ENCODE measurements at regions not wholly inside any gene's neighbourhood (a gene's known extent, or its start where the extent isn't known, plus 50 kb on each side); places are given as distances from the start of the nearest gene placed in this dataset.
"Not testable (repeated sequence)": the region's sequence is repeated elsewhere in the genome, so short reads cannot be mapped to it uniquely, and the experiment has no call there.

DNA sequence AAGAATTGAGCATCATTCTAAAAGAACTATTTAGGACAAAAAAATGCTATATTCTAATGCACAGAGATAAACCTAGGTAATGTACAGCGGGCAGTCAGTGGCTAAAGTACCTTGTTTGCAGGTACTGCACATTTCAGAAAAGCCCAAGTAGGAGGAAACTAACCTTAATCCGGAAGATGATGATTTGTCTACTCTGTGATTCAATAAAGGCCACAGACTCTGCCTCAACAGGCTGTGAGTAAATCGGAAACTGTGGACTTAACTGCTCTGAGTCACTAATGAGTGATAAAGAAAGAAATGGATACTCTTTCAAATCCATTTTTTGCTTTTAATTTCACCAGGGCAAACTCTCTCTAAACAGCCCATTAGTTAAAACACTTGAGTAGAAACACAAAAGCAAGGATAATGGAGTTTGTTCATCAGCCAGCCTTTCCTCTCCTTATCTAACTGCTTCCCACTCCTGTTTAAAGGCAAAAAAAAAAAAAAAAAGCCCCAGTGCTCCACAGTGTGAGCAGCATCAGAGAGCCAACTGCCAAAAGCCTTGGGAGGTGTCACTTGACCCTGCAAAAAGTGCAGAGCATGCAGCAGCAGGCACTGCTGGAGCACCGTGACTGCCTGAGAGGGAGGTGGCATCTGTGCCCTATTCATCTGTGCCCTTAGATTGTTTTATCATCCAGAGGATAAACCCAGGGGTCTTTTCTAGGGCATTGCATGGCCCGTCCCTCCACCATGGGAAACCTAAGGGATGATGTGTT lies 187.7 kb downstream of the SATB1 start:
- DNase-seq (ENCODE audit: low read depth, low spot score): no peak

DNA sequence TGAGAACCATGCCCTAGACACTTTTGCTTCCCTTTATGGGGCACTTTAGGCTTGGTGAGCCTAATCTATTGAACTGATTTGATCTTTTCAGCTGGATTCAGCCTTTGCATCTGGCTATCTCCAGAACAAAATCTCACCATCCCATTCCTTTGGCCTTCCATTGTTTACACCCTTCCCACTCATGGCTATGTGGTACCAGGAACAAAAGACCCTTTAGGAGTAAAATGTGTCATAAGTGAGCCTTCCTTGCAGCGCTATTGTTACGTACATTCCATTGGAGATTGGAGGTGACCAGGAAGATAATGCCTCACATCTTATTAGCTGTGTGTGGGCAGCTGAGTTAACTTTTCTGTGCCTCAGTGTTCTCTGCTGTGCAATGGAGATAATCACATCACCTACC lies 188.4 kb downstream of the SATB1 start:
- no peak for DNase-seq (ENCODE audit: low read depth, low spot score)

DNA sequence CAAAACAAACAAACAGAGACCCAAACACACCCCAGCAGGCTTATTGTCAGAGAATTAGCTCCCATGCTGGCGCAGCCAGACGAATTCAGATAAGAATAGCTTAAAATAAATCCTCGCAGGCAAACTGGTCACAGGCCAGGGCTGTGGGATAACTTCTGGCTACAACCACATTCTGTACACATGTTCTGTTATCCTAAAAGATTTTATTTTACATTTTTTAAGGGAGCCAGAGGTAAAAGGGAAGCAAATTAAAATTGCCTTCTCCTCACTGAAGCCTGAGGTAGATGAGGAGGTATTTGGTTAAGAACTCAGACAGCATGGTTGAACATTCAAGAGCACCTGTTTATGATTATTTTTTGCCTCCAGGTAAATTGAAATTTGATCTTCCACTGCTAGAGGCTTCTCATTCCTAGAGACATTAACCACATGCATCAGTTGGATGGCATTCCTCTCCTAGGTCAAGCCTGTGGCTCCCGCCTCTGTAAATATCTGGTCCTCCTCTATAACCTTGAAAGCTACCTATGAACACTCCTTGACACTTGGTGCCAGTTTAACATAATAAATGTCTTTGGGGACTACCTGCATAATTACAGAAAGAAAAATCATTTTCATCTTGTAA lies 190.3 kb downstream of the SATB1 start:
- no peak for DNase-seq (ENCODE audit: low read depth, low spot score)

DNA sequence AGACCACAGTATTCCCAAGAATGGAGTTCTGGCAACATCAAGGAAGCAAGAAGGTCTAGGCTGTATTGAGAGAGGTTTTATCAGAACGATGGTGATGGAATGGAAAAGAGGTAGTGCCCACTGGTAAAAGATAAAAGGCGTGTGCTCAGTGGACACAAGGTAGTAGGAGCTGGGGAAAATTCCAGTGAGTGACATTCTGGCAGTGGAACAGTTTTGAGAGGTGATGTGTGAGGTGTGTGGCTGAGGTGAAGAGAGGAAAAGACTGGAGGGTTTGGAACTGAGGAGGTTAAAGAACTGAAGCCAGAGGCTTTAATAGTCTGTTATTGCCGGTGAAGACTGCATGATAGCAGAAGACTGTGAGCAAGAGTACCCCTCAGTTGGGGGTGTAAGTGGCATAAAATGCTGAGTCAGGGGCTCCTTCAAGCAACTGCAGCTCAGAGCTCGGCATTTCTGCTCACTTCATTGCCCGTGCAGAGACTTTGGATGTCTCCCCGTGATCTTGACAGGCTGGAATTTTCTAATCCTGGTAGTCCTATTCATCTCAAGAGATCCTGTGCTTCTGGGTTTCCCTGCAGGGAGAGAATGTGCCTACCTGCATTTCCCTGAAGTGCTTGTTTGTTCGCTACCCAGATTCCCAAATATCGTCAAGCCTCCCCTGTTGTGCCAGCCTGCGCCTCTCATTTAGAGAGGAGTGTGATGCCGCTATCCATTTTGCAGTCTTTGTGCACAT lies 191.0 kb downstream of the SATB1 start:
- DNase-seq (ENCODE audit: low read depth, low spot score): no peak

DNA sequence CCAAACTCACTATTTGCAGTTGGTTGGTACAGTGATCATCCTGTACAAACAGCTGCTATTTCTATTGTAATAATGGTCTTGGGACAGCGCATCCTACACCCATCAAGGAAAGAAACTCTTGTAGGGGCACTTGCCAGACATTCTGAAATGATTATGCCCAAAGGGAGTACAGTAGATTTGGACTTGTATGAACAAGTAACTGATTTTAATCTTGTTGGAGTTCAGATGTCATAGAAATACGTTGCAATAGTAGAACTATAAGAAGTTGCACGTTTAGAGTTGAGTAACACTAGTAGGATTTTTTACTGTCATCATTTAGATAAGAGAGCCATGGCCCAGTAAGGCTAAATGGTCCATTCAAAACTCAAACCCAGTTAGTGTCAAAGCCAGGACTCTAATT lies 192.8 kb downstream of the SATB1 start:
- no peak for DNase-seq (ENCODE audit: low read depth, low spot score)

DNA sequence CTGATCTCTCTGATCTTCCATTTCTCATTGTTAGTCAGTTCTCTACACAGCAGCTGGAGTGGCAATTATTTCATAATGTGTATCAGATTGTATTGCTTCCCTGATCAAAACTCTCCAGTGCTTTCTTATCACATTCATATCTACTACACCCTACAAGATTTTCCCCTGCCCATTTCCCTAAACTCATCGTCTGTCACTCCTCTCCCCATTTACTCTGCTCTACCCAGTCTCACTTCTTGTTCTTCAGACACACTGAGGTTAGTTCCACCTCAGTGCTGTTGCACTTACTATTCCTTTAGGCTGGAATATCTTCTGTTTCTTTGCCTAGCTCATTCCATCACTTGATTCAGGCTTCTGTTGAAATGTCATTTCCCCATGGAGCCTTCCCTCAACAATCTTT lies 197.1 kb downstream of the SATB1 start:
- no peak for DNase-seq (ENCODE audit: low read depth, low spot score)

DNA sequence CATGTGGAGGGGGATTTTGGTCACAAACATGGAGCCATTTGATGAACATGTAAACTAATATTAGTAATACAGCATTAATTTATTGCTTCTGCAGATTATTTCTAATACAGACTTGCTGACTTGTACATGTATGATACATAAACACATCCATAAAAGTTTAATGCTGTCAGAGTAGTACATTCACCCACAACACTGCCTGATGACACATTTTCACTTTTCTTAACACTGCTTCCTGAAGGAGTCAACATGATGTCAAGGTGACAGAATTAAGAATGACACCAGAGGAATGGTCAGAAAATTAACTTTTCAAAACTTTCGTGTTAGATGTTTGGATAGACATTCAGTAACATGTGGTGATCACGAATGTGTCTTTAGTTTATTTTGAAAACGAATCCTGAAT lies 199.4 kb downstream of the SATB1 start:
- DNase-seq (ENCODE audit: low read depth, low spot score): no peak

DNA sequence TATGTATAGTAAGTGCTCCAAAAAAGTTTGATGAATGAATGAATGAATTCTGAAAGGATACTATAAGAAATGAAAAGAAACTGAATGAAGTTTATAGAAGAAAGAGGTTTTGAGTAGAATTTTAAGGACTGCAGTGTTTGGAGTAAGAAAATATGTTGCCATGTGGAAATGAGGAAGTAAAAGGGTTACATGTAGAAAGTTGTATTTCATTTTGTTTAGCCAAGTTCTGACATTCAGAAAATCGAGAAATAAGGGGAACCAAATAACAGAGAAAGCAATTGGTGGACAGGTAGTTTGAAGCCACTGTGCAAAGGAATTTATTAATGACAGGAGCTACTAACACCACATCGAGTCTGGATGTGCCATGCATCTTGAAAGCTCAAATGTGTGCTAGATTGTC lies 200.7 kb downstream of the SATB1 start:
- DNase-seq (ENCODE audit: low read depth, low spot score): no peak

DNA sequence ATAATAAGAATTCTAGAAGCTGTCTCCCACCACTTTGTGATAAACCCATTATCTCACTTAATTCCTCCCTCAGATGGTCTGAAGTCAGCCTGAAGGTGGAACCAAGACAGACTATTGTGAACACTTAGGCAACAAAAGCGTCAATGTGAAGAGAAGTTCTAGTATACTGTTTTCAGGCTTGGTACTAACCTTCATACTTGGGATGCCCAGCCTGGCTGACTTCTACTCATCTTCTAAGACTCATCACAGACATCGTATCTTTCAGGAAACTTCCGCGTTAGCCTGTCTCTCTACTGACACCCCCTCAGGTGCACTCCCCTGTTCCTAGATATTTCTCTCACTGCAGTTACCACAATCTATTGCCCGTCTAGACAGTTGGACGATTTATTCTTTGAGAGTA lies 201.2 kb downstream of the SATB1 start:
- no peak for DNase-seq (ENCODE audit: low read depth, low spot score)

DNA sequence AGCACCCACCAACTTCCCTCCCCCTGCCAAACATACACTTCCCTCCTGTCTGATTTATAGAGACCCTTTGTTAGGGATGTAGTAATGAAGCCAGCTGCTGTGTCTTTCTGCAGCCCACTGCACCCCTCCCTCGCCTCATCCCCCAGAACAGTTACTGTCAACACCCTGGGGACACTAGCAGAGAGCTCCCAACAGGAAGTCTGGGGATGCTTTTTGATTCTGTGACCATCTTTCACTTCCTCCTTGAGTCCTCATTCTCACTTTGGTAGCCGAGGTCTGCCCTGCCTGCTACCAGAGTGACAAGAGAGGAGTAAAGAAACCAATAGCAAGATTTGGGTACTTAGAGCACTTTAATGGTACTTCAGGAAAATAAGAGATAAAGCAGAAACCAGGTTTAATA lies 201.6 kb downstream of the SATB1 start:
- no peak for DNase-seq (ENCODE audit: low read depth, low spot score)

DNA sequence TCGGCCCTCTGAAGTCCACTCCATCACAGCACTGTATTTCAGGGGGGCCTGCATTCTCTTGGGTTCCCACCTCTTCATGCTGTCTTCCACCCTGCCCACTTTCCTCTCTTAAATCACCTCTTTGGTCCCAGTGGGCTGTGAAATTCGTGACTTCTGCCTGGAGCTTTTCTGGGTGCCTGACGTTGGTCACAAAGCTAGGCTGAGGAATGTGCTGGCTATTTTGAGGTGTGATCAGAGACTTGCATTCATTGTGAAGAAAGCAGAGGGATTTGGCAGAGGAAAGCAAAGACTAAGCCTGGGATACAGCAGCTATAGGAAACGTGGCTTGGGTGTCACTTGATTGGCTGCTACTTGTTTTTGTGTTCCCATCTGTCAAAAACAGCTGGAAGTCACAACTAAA lies 202.5 kb downstream of the SATB1 start:
- no peak for DNase-seq (ENCODE audit: low read depth, low spot score)

DNA sequence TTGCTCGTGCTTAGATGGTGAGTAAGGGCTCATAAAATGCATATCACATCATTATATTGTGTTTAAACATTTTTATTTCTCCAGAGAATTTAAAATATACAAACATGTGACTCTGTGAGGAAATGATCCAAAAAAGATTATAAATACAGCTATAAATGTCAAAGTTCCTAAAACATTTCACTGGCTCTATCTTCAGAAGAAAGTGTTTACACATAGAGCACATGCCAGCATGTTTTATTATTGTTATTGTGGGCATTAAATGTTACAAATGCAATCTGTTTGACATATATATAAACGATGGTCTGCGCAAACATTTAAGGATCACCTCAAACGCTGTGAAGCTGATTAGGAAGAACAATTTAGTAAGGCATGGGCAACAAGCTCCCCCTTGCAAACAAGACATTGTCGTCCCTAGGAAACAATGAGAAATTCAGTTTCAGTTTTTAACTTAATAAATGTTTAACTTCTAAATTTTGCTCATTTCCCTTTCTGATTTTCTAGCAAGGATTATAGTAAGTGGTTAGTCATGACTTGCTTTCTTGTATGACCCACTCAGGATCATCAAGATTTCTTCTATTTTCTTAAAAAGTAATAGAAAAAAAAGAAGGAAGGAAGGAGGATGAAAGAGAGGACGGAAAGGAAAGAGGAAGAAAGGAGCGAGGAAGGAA lies 207.5 kb downstream of the SATB1 start:
- no peak for DNase-seq (ENCODE audit: low read depth, low spot score)

DNA sequence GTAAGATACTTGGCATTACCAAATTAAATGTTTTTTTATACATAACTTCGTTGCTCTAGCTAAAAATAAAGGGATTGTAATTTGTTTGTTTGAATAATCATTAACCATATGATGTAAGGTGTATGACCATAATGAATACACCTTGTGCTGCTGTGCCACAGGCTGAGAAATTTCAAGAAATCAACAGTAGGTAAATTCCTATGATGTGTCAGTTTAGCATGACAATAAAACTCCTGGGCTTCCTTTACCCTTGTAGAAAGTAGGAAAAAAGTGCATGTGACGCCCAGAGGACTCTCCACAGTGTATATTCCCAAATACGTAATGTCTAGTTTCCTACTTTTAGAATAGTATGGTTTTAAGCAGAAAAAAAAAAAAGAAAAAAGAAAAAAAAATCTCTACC lies 208.1 kb downstream of the SATB1 start:
- no peak for DNase-seq (ENCODE audit: low read depth, low spot score)

DNA sequence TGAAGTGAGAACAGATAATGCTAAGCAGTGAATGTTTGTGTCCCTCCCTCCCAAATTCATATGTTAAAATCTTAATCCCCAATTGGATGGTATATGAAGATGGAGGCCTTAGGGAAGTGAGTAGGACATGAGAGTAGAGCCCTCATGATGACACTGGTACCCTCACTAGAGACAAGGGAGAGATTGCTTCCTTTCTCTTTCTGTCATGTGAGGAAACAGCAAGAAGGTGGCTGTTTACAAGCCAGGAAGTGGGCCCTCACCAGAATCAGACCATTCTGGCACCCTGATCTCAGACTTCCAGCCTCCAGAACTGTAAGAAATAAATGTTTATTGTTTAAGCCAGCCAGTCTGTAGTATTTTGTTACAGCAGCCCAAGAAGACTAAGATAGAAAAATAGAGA lies 209.5 kb downstream of the SATB1 start:
- no peak for DNase-seq (ENCODE audit: low read depth, low spot score)

DNA sequence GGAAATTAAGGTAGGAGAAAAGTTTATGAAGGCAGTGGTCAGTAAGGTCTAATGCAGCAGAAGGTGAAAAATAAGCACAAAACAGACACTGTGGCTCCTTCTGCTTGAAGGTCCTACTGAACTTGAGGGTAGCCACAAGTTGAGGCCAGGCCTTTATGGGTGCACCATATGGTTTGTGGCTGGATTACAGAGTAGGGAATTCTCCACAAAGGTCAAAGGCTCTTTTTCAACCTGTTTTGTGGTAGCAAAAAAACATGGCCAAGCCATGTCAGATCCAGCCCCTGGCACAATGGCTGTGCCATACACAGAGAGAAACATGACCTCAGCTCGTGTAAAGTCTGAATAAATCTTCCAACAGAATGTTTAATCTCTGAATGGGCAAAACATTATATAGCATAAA lies 214.0 kb downstream of the SATB1 start:
- DNase-seq (ENCODE audit: low read depth, low spot score): no peak

DNA sequence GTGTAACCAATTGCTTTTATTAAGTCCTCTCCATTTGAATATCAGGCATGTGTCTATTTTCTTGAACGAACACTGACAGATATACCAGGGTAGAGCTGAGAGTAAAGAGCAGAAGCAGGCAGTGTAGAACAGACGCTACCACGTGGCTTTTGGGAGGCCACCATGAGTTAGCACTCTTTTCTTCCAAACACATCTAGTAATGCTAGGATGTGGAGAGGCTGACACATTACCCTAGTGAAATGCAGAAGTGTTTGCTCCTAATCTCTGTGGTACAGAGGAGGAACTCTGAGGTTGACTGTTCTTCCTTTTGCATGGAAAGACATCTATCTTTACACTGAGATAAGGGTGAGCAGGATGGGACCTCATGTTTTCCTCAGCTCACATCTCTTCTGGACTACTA lies 216.3 kb downstream of the SATB1 start:
- no peak for DNase-seq (ENCODE audit: low read depth, low spot score)

DNA sequence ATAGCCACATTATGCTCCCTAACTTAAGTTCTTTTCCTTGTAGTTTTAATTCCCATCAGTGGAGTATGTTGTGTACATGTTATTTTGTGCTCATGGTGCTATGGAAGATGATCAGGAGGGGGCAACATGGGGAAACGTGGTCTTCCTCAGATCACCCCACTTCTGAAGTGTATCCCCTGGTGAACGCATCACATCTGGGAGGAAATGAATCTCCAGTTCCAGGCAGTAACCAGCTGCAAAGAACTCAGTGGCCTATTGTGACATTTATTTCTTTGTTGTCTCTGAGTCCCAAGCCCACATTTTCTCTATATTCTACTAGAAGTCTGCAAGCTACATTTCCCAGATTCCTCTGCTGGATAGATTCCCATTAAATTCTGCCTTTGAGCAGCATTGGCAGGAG lies 217.0 kb downstream of the SATB1 start:
- DNase-seq (ENCODE audit: low read depth, low spot score): no peak

DNA sequence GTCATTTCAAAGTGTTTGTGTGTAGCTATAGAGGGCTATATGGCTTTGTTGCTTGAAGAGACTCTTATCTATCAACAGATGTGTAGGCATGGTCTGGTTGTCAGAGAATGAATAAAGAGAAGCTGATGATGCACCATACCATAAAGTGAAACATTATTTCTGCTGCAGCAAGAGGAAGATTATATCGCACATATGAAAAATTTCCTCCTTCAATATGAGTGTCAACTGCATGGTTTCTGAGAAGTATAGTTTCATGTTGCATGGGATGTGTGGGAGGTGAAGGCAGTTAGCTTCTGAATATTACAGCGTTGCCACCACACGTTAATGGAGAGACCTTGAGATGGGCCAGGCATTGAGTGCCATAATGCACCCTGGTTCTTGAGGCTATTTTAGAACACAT lies 217.9 kb downstream of the SATB1 start:
- no peak for DNase-seq (ENCODE audit: low read depth, low spot score)

DNA sequence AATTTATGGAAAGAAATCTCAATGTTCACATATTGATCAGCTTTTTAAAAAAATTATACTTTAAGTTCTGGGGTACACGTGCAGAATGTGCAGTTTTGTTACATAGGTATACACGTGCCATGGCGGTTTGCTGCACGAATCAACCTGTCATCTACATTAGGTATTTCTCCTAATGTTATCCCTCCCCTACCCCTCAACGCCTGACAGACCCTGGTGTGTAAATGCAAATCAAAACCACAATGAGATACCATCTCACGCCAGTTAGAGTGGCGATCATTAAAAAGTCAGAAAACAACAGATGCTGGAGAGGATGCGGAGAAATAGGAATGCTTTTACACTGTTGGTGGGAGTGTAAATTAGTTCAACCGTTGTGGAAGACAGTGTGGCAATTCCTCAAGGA lies 219.4 kb downstream of the SATB1 start:
- DNase-seq (ENCODE audit: low read depth, low spot score): not testable (repeated sequence)

DNA sequence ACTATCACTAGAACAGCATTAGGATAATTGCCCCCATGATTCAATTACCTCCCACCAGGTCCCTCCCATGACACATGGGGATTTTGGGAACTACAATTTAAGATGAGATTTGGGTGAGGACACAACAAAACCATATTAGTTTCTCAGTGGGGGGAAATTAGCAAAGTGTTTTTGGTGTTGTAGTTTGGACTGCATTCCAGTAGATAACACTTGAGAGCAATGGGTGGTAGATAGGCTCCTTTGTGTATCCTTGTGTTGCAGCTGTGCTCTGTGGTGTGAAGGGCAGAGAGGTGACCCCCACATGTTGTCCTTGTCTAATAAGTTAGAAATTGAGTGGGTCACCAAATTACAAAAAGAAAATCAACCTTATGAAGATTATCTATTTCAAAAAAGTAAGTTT lies 223.8 kb downstream of the SATB1 start:
- DNase-seq (ENCODE audit: low read depth, low spot score): no peak

DNA sequence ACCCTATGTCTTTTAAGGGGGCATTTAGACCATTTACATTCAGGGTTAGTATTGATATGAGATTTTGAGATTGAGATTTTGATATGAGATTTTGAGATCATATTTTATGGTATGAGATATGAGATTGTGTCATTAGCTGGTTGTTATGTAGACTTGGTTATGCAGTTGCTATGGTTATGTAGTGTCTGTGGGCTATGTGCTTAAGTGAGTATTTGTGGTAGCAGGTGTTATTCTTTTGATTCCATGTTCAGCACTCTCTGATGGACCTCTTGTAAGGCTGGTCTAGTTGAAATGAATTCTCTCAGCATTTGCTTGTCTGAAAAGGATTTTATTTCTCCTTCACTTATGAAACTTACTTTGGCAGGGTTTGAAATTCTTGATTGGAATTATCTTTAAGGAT lies 225.4 kb downstream of the SATB1 start:
- no peak for DNase-seq (ENCODE audit: low read depth, low spot score)

DNA sequence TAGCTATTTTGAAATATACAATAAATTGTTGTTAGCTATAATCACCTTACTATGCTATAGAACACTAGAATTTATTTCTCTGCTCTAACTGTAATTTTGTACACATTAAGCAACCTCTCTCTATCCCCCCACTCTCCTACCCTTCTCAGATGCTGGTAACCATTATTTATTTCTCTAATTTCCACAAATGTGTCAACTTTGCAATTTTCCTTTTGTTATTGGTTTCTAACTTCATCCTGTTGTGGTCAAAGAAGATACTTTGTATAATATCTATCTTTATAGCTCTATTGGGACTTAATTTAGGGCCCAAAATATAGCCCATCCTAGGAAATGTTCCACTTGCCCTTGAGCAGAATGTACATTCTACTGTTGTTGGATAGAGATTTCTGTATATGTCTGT lies 229.3 kb downstream of the SATB1 start:
- DNase-seq (ENCODE audit: low read depth, low spot score): no peak

DNA sequence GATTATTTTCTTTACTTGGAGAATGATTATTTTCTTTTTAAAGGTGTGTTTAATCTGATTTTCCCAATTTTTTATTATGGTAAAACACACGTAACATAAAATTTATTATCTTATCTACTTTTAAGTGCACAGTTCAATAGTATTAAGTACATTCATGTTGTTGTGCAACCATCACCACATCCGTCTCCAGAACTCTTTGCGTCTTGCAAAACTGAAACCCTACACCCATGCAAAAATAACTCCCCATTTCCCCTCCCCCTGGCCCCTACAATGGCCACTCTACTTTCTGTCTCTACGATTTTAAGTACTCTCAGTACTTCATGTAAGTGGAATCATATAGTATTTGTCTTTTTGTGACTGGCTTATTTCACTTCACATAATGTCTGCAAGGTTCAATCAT lies 230.7 kb downstream of the SATB1 start:
- no peak for DNase-seq (ENCODE audit: low read depth, low spot score)
